ENCODE measurements at regions not wholly inside any gene's neighbourhood (a gene's known extent, or its start where the extent isn't known, plus 50 kb on each side); places are given as distances from the start of the nearest gene placed in this dataset.

GRCh38 chr10:37675449-37675848, 182.0 kb downstream of the ZNF248 start:
- no peaks in the 10 kb centered on the region for H3K36me3 ChIP-seq (ENCODE audit: control insufficient read depth in 4 of 4, insufficient read depth in 3 of 4, low read depth in 1 of 4, low read length in 3 of 4)
- no peak overlapping the region for H3K9ac ChIP-seq (ENCODE audit: low read depth in 1 of 2, low read length in 2 of 2)
- WGBS: 69% methylated on average over 4 of the region's 4 CpGs
- H3K27ac ChIP-seq (ENCODE audit: low read depth in 1 of 2, low read length in 2 of 2): no peak overlapping the region
- H3K9me3 ChIP-seq (ENCODE audit: control insufficient read depth in 4 of 4, low read length in 3 of 4): peaks cover 0 to 4% (median 2%) of the 10 kb centered on the region in 4 donors
- no peak overlapping the region for H3K4me3 ChIP-seq (ENCODE audit: low read depth in 1 of 3, low read length in 3 of 3)
- no peak for TF ChIP-seq YY1 (IDR thresholded peaks at IDR 0.05)
- no peak for TF ChIP-seq NR2F2 (IDR thresholded peaks at IDR 0.05)
- no peak for TF ChIP-seq ZBTB33 (IDR thresholded peaks at IDR 0.05)
- no peak for TF ChIP-seq FOXA1 (IDR thresholded peaks at IDR 0.05)
- no peaks in the 10 kb centered on the region for H3K27me3 ChIP-seq (ENCODE audit: control insufficient read depth in 4 of 4, insufficient read depth in 4 of 4, low read length in 3 of 4)
- DNase-seq (ENCODE audit: low spot score): no peak
- H3K4me1 ChIP-seq (ENCODE audit: control insufficient read depth in 4 of 4, insufficient read depth in 4 of 4, low read length in 3 of 4): no peaks in the 10 kb centered on the region

GRCh38 chr10:37671802-37672201, 185.6 kb downstream of the ZNF248 start:
- no peak overlapping the region for H3K27ac ChIP-seq (ENCODE audit: low read depth in 1 of 2, low read length in 2 of 2)
- no peaks in the 10 kb centered on the region for H3K36me3 ChIP-seq (ENCODE audit: control insufficient read depth in 4 of 4, insufficient read depth in 3 of 4, low read depth in 1 of 4, low read length in 3 of 4)
- H3K9me3 ChIP-seq (ENCODE audit: control insufficient read depth in 4 of 4, low read length in 3 of 4): peaks cover 0 to 4% (median under 1%) of the 10 kb centered on the region in 4 donors
- DNase-seq (ENCODE audit: low spot score): no peak
- WGBS: 29% methylated on average over 1 of the region's 1 CpG
- H3K9ac ChIP-seq (ENCODE audit: low read depth in 1 of 2, low read length in 2 of 2): no peak overlapping the region
- TF ChIP-seq CTCF (IDR thresholded peaks at IDR 0.05; ENCODE audit: low read depth, low read length, missing input control) (no peak), MAX (IDR thresholded peaks at IDR 0.05) (no peak), HNF4G (IDR thresholded peaks at IDR 0.05) (no peak), RXRA (IDR thresholded peaks at IDR 0.05) (no peak), SP1 (IDR thresholded peaks at IDR 0.05) (no peak), RAD21 (IDR thresholded peaks at IDR 0.05) (no peak), GABPA (IDR thresholded peaks at IDR 0.05 in 1 of 2, conservative IDR thresholded peaks at IDR 0.05 in 1 of 2) (no peak), JUND (IDR thresholded peaks at IDR 0.05) (no peak), YY1 (IDR thresholded peaks at IDR 0.05) (no peak), NR2F2 (IDR thresholded peaks at IDR 0.05) (no peak), REST (IDR thresholded peaks at IDR 0.05) (no peak), FOXA2 (IDR thresholded peaks at IDR 0.05) (no peak)
- H3K4me3 ChIP-seq (ENCODE audit: low read depth in 1 of 3, low read length in 3 of 3): no peak overlapping the region
- no peaks in the 10 kb centered on the region for H3K27me3 ChIP-seq (ENCODE audit: control insufficient read depth in 4 of 4, insufficient read depth in 4 of 4, low read length in 3 of 4)
- no peaks in the 10 kb centered on the region for H3K4me1 ChIP-seq (ENCODE audit: control insufficient read depth in 4 of 4, insufficient read depth in 4 of 4, low read length in 3 of 4)

Data from liver (tissue), 8 donors.